H1 (cell line): ENCODE measurements at regions not wholly inside any gene's neighbourhood (a gene's known extent, or its start where the extent isn't known, plus 50 kb on each side); places are given as distances from the start of the nearest gene placed in this dataset.
"Not testable (repeated sequence)": the region's sequence is repeated elsewhere in the genome, so short reads cannot be mapped to it uniquely, and the experiment has no call there.

ENCODE experiments used
- ZNF274 ChIP-seq: IDR thresholded peaks from 2 replicates; pipeline ENCODE4 v1.7.0; 2012; ENCODE audit warnings: low read length, borderline replicate concordance; ENCODE audit errors: extremely low read depth
- TF ChIP-seq, protein P1 (sequence below), 3 experiments: IDR thresholded peaks; 1 replicate in 2 of 3; 2 replicates in 1 of 3; pipeline versions ENCODE4 v1.5.1 to v1.6.1; 2011; ENCODE audit warnings: low read length in 3 of 3, mild to moderate bottlenecking in 3 of 3, inconsistent platforms in 2 of 3, low read depth in 1 of 3, moderate library complexity in 1 of 3; ENCODE audit not compliant: insufficient read depth in 1 of 3; ENCODE audit errors: control extremely low read depth in 1 of 3
- TF ChIP-seq, protein P2 (sequence below): IDR thresholded peaks from 2 replicates; pipeline ENCODE4 v1.6.1; 2011; ENCODE audit warnings: low read length, improper control_type of control experiment

GRCh38 chr5:1579389-1579788, 55.6 kb upstream of the LPCAT1 start:
- TF ChIP-seq, protein P1, sequence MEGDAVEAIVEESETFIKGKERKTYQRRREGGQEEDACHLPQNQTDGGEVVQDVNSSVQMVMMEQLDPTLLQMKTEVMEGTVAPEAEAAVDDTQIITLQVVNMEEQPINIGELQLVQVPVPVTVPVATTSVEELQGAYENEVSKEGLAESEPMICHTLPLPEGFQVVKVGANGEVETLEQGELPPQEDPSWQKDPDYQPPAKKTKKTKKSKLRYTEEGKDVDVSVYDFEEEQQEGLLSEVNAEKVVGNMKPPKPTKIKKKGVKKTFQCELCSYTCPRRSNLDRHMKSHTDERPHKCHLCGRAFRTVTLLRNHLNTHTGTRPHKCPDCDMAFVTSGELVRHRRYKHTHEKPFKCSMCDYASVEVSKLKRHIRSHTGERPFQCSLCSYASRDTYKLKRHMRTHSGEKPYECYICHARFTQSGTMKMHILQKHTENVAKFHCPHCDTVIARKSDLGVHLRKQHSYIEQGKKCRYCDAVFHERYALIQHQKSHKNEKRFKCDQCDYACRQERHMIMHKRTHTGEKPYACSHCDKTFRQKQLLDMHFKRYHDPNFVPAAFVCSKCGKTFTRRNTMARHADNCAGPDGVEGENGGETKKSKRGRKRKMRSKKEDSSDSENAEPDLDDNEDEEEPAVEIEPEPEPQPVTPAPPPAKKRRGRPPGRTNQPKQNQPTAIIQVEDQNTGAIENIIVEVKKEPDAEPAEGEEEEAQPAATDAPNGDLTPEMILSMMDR (IDR thresholded peaks at IDR 0.05; ENCODE audit: control extremely low read depth in 1 of 3, insufficient read depth in 1 of 3, low read depth in 1 of 3, low read length in 3 of 3): not testable (repeated sequence)
- not testable (repeated sequence) for TF ChIP-seq ZNF274
- TF ChIP-seq, protein P2, sequence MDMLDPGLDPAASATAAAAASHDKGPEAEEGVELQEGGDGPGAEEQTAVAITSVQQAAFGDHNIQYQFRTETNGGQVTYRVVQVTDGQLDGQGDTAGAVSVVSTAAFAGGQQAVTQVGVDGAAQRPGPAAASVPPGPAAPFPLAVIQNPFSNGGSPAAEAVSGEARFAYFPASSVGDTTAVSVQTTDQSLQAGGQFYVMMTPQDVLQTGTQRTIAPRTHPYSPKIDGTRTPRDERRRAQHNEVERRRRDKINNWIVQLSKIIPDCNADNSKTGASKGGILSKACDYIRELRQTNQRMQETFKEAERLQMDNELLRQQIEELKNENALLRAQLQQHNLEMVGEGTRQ: not testable (repeated sequence)
